ENCODE measurements at regions not wholly inside any gene's neighbourhood (a gene's known extent, or its start where the extent isn't known, plus 50 kb on each side); places are given as distances from the start of the nearest gene placed in this dataset.
"Not testable (repeated sequence)": the region's sequence is repeated elsewhere in the genome, so short reads cannot be mapped to it uniquely, and the experiment has no call there.

DNA sequence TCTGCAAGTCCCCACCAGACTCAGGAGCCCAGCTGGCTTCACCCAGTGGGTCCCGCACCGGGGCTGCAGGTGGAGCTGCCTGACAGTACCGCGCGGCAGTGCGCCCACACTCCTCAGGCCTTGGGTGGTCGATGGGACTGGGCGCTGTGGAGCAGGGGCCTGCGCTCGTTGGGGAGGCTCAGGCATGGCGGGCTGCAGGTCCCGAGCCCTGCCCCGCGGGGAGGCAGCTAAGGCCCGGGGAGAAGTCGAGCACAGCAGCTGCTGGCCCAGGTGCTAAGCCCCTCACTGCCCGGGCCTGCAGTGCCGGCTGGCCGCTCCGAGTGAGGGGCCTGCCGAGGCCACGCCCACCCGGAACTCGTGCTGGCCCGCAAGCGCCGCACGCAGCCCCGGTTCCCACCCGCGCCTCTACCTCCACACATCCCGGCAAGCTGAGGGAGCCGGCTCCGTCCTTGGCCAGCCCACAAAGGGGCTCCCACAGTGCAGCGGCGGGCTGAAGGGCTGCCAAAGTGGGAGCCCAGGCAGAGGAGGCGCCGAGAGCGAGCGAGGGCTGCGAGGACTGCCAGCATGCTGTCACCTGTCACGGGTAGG lies 2021.7 kb upstream of the LRRTM1 start:
- not testable (repeated sequence) for DNase-seq (ENCODE audit: low read depth in 2 of 2)

DNA sequence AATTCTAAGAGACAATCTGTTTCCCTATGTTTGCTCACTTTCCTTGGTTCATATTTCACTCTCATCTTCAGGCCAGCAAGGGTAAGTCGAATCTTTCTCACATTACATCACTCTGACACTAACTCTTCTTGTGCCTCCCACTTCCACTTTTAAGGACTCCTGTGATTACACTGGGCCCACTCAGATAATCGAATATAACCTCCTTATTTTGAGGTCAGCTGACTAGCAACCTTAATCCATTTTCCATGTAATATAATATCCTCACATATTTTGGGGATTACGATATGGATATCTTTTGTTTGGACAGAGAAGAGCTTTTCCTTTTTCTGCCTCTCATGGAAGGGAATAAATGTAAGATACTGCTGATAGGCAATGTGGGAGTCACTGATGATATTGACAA lies 2015.7 kb upstream of the LRRTM1 start:
- no peak for DNase-seq (ENCODE audit: low read depth in 2 of 2)

DNA sequence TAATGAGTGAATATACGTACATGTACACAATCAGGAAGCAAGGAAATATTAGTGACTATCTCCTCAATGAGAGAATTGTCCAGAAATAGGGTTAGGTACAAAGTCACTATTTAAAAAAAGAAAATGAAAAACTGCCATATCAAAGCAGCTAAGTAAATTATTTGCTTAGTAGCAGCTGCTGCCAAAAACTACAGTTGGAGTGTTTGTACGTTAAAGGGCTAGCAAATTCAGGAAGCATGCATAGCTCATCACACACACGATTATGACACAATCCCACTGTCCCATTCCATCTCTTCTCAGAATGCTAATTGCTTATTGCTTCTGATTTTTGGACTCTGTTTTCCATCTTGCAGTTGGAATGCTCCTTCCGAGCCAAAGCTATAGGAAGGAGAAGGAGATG lies 2012.5 kb upstream of the LRRTM1 start:
- no peak for DNase-seq (ENCODE audit: low read depth in 2 of 2)

DNA sequence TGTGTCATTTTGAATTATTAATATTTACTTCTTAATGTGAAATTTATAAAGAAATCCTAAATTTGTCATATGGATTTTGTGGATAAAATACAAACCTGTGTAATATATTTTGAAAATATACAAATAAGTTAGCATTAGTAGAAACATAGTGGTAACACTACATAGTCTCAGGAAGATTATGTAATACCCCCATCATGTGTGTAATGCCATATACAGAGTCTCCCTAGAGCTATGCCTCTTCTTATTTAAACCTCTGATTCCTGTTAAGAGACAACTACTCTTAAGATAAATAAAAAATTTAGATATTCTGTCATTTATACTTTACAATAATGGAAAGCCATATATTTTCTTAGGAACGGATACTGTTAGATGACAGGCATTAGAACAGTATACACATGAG lies 2012.0 kb upstream of the LRRTM1 start:
- no peak for DNase-seq (ENCODE audit: low read depth in 2 of 2)

DNA sequence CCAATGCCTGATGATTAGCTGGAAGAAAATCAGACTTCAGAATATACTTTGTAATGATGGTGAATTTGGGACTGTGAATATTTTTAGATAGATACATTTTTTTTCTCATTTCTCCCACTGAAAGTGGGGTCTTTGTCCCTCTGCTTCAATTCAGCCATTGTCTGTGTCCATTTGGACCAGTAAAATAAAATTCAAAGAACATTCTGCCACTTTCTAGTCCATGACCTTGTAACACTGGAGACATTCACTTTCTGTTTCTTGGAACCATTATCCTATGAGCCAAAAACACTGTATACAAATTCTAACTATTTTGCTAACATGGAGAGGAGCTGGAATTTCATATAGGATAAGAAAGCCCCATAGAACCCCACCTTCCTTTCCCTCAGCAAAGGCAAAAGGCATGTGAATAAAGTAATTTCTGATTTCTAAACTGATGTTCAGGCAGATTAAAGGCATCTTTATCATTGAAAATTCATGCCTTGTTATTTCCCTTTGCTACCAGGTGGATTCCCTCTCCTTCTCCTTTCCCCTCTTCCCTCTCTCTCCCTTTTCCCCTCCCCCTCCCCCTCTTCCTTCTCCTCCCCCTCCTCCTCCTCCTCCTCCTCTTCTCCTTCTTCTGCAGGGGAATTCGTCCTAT lies 2010.4 kb upstream of the LRRTM1 start:
- no peak for DNase-seq (ENCODE audit: low read depth in 2 of 2)

DNA sequence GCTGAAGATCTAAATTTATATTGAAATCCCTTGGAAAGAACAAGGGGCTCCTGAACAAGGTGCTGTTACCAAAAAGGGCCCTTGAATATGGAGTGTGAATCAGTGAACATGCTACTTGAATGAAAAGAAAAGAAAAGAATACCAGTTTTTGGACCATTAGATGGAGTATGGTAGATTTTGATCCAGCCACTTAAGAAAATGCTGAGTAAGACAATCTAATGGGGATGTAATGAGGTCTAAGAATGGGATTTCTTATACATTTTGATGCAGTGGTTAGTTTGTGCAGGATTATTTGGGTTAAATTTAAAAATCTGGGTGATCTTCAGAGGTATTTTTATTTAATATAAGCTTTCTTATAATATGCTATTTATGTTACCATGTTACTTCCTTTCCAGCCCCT lies 2003.0 kb upstream of the LRRTM1 start:
- no peak for DNase-seq (ENCODE audit: low read depth in 2 of 2)

DNA sequence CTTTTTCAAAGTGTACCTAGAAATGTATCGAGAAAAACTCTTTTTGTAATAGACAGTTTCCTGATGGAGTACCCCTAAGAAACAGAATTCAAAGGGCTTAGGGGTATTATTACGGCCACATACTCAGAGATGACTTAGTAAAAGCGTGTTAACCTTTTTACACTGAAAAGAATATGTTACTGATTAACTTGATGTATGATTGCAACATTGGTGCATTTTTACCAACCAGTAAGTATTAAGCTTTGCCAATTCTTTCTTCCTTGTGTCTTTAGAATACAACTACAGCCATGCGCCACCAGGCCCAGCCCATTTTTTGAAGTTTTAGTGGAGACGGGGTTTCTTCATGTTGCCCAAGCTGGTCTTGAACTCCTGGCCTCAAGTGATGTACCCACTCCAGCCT lies 1997.0 kb upstream of the LRRTM1 start:
- no peak for DNase-seq (ENCODE audit: low read depth in 2 of 2)

DNA sequence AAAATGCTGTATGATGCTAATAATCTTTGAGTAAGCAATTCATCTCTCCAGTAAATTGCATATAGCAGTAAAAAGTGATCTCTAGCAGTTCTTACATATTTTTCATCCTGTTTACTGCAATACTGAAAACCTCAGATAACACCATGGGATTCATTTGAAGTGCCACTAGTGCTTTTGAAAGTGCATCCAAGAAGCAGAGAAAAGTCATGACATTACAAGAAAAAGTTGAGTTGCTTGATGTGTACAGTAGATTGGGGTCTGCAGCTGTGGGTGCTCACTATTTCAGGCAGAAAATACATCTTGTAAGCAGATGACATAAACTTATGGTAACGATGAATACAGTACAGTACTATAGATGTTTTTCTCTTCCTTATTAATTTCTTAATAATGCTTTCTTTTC lies 1984.9 kb upstream of the LRRTM1 start:
- no peak for DNase-seq (ENCODE audit: low read depth in 2 of 2)

DNA sequence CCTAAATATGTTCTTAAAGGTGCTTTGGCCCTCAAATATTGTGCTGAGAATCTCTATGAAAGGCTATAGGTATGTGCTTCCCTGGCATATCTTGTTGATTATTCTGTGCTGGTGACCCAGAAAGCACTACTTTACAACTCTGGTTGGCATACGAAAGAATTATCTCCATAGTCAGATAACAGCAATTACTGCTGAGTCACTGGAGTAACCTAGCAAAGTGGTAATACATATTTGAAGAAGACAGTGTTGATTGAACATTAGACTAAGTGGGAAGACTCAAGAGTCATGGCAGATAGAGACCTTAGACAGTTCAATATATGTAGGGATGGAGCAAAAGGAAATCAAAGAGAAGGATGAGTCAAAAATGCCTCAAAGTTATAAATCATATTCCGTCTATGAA lies 1978.5 kb upstream of the LRRTM1 start:
- DNase-seq (ENCODE audit: low read depth in 2 of 2), result no peak

DNA sequence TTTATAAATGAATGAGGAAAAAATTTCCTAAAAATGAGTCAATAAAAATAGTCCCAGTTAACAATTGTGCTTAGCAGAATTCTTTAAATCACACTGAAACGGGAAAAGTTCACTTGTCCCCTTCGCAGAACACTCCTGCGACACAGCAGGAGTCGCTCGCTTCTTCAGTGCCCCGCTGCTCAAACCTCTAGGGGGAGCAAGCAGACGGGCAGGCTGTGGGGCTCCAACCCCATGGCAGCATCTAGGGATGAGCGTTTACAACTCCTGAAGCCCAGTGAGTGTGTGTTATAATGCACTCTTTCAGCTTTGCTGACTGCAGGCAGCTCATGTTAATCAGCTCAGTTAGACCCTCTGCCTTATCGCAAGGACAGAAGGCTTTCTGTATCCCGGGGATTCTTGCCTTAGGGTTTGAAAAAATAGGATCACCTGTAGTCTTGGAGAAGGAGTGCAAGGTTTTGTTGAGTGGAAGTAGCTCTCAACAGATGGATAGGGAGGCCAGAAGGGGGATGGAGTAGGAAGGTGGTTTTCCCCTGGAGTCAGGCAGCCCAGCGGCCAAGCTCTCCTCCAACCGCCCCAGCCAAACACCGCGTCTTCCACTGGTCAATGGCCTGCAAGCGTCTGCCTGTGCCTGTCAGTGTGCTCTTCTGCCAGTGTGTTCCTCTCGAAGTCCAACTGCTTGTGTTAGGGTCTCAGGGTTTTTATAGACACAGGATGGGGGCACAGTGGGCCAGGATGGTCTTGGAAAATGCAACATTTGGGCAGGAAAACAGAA lies 1977.7 kb upstream of the LRRTM1 start:
- no peak for DNase-seq (ENCODE audit: low read depth in 2 of 2)

DNA sequence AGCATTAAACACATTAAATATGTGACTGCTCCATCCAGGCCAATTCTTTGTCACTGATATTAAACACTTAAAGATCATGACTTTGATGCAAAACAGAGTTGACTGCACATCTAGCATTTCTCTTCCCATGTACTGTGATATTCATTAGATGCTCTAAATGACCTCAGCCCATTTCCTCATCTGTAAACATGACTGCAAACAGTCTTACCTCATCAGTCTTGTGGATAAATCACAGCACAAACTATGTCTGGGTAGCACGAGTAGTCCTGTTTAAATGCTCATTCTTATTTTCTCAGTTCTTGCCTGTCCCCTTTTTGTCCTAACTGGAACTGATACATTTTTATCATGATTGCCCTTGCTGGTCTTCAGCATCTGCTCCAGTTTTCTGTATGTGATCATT lies 1974.8 kb upstream of the LRRTM1 start:
- no peak for DNase-seq (ENCODE audit: low read depth in 2 of 2)

DNA sequence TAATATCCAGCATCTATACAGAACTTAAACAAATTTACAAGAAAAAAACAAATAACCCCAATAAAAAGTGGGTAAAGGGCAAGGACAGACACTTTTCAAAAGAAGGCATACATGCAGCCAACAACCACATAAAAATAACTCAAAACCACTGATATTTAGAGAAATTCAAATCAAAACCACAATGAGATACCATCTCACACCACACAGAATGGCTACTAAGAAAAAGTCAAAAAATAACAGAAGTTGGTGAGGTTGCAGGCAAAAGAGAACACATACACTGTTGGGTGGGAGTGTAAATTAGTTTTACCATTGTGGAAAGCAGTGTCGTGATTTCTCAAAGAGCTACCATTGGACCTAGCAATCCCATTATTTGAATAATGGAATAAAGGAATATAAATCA lies 1973.9 kb upstream of the LRRTM1 start:
- DNase-seq (ENCODE audit: low read depth in 2 of 2), result no peak

DNA sequence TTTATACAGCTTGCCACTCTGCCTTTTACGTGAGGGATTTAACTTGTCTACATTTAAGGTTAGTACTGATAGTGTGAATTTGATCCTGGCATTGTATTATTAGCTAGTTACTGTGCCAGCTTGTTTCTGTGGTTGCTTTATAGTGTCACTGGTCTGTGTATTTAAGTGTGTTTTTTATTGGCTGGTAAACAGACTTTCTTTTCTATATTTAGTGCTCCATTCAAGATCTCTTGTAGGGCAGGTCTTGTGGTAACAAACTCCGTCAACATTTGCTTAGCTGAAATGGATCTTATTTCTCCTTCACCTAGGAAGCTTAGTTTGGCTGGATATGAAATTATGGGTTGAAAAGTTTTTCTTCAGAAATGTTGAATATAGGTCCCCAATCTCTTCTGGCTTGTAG lies 1971.0 kb upstream of the LRRTM1 start:
- DNase-seq (ENCODE audit: low read depth in 2 of 2), result no peak

DNA sequence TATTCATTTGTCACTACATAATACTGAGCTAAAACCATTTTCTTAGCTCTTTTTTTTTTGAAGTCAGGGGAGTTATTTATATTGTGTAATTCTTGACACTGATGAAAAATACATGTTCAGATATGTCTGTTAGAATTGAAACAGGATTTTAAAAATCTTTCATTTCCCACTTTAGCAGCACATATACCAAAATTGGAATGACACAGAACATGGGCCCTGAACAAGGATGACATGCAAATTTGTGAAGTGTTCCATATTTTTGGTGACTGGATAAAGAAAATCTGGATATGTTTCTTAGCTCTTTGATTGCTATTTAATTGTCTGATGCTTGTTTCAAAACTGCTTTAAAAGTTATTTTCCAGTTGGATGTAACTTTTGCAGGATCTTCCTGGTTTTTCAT lies 1963.9 kb upstream of the LRRTM1 start:
- no peak for DNase-seq (ENCODE audit: low read depth in 2 of 2)

DNA sequence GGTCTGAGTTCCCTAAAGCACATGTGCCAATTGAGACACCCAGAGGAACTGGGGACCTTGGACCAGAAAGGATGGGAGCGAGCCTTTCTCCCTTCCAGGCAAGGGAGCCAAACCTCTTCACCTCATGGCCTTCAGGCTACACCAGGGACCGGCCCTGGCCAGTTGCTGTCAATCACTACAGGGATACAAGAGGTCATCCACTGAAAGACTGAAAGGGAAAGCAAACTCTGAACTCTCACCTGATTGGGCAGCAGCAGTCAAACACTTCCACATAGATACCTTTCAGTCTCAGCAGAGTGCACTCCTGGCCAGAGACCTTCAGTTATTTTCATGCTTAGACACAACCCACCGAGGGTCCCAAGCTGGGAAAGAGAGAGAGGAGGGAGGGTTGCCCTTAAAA lies 1956.0 kb upstream of the LRRTM1 start:
- DNase-seq (ENCODE audit: low read depth in 2 of 2), result no peak

DNA sequence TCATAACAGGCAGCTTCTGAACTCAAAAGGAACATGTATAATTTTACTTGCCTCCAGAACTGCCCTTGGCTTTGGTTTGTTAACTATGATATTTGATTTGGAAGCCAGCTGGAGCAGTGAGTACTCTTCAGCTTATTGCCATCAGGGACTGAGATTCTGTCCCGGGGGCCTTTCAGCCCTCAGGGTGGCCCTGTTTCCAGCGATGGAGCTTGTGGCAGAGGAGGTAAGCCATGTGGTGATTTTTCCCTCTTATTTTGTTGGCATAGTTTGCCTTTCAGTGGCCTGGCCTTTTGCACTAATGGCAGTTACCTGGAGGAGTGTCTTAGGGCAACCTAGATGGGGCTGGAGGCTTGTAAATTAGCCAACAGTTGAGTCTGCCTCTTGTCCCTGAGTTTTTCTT lies 1955.0 kb upstream of the LRRTM1 start:
- DNase-seq (ENCODE audit: low read depth in 2 of 2), result no peak

DNA sequence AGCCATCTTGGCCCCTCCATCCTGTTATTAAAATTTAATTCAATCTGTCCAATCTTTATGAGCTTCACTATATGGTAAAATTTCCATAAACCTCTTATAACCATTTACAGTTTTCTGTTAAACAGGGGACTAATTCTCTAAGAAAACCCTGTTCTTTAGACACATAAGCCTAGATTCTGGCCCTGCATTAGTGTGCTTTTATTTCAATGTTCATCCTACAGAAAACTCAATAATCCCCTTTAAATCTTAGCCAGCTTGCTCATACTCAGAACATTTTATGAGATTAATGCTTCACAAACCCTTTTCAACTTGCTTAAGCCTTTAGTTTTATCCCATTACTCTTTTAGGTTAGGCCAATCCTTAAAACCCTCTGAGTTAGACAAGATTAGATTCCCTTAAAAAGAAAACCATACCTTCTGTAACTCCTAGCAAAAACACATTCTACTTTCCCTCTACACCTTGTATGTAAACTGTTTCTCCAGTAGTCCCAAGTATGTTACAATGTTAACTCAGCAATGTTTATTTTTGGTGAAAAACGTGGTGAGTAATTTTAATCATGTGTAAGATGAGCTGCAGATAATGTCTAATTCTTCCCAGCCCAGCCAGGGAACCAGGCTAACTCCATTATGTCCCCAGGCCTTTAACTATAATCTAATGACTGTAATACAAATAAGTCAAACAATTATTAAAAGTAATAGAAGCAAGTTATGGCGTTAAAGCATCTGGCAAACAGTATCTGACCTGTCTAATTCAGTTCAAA lies 1953.4 kb upstream of the LRRTM1 start:
- no peak for DNase-seq (ENCODE audit: low read depth in 2 of 2)

DNA sequence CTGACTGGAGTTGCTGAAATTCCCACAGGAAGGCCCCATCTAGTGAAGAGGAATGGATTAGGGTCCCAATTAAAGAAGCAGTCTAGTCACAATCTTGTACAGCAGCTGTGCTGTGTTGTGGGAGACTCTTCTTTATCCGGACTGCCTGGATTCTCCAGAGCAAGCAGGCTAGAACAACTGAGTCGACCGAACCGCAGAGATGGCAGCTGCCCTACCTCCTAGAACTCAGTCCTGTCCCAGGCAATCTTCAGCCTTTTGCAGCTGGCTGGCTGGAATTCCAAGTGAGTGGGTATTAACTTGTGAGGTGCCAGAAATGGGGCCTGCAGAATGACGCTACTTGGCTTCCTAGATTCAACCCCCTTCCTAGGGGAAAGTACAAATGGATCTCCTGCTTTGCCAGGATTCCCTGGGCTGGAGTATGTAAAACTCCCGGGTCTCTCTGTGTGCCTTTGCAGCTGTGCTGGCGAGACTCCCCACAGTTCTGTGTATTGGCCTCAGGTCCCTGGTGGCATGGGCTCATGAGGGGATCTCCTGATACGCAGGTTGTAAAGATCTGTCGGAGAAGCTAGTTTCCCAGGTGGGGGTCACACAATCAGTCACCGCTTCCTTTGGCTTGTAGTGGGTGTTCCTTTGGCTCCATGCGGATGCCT lies 1952.6 kb upstream of the LRRTM1 start:
- DNase-seq (ENCODE audit: low read depth in 2 of 2), result no peak

DNA sequence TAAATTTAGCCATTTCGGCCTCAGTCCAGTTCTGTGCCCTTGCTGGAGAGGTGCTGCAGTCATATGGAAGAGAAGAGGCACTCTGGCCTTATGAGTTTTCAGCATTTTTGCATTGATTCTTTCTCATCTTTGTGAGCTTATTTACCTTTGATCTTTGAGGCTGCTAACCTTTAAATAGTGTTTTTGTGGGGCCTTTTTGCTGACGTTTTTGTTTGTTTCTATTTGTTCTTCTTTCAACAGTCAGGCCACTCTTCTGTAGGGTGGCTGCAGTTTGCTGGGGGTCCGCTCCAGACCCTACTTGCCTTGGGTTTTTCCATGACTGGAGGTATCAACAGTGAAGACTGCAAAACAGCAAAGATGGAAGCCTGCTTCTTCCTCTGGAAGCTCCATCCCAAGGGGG lies 1951.7 kb upstream of the LRRTM1 start:
- DNase-seq (ENCODE audit: low read depth in 2 of 2), result no peak

DNA sequence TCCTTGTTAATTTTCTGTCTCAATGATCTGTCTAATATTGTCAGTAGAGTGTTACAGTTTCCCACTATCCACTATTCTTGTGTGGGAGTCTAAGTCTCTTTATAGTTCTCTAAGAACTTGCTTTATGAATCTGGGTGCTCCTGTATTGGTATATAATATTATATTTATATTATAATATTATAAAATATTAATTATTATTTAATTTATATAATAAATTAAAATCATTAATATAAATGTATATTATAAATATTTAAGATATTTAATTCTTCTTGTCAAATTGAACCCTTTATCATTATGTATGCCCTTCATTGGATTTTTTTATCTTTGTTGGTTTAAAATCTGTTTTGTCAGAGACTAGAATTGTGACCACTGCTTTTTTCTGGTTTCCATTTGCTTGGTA lies 1950.2 kb upstream of the LRRTM1 start:
- DNase-seq (ENCODE audit: low read depth in 2 of 2), result no peak

DNA sequence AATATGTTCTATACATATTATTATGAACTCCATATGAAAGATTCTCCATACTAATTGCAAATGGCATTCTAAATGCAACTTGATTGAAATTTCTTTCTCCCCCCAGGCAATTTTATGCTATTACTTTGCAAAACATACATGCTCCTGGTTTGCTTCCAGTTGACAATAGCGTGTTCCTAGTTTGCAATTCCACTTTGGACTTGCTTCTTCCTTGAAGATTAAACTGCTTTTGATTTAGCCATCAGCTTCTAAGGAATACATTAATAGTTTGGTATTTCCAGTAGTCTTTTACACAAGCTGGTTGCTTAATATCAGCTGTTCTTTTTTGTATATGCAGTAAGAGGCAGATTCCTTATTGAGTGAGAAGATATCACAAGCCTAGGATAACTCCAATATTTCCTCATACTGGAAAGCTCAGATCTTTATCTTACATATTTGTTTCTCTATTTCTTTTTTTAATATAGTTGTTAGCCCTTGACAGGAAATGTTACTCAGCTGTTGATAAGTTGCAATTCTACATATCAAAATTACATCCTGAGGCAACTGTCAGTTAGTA lies 1941.7 kb upstream of the LRRTM1 start:
- DNase-seq (ENCODE audit: low read depth in 2 of 2), result no peak

DNA sequence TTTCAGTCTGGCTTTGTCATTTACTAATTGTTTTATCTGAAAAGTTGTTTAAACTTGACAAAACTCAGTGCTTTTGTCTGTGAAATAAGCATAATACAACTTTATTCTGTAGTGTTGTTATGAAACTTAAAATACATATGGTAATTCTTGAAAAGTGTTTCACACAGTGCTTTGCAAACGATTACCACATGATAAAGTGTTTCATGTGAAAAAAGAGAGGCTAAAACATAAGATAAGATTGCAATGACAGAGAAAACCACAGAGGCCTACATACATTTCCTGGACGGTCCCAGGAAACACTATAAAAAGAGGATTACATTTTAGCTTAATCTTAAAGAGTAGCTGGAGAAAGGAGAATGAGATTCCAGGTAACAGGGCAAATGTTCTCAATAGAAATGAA lies 1934.6 kb upstream of the LRRTM1 start:
- DNase-seq (ENCODE audit: low read depth in 2 of 2), result no peak

Data from stimulated activated CD8-positive, alpha-beta memory T cell treated with anti-CD3 and anti-CD28 coated beads, Interleukin-7, amount 100 ng/mL, for 4 hours (primary cell).